Osteoblast (primary cell): ENCODE measurements at regions not wholly inside any gene's neighbourhood (a gene's known extent, or its start where the extent isn't known, plus 50 kb on each side); places are given as distances from the start of the nearest gene placed in this dataset.

Experiments
- DNase-seq: peaks from one replicate; pipeline ENCODE4 v3.0.0; 2011; ENCODE audit warnings: low spot score, mixed read lengths; ENCODE audit not compliant: insufficient read length; ENCODE audit errors: missing footprints
- H2AFZ ChIP-seq: 2 replicates; pipeline ENCODE4 v1.6.0; 2011; ENCODE audit warnings: mild to moderate bottlenecking, low read length
- H3K27ac ChIP-seq: 2 replicates; pipeline ENCODE4 v1.5.1; 2011; ENCODE audit warnings: mild to moderate bottlenecking, low read depth, low read length, moderate library complexity
- H3K27me3 ChIP-seq: 2 replicates; pipeline ENCODE4 v1.6.0; 2012; ENCODE audit warnings: mild to moderate bottlenecking, control low read depth, inconsistent platforms, low read length, moderate library complexity; ENCODE audit not compliant: insufficient read depth
- H3K36me3 ChIP-seq: 2 replicates; pipeline ENCODE4 v1.5.1; 2011; ENCODE audit warnings: mild to moderate bottlenecking, low read length, control low read depth, moderate library complexity; ENCODE audit not compliant: insufficient read depth
- H3K4me1 ChIP-seq: 2 replicates; pipeline ENCODE4 v1.5.1; 2011; ENCODE audit warnings: mild to moderate bottlenecking, low read length, control low read depth, moderate library complexity; ENCODE audit not compliant: insufficient read depth
- H3K4me2 ChIP-seq: 2 replicates; pipeline ENCODE4 v1.6.0; 2011; ENCODE audit warnings: mild to moderate bottlenecking, low read length; ENCODE audit not compliant: insufficient read depth
- H3K4me3 ChIP-seq: fragments of 200-600 bp; sonication (generic); 3 replicates; pipeline ENCODE4 v1.5.1; 2012; ENCODE audit warnings: mild to moderate bottlenecking, low read length, inconsistent platforms; ENCODE audit not compliant: insufficient read depth
- H3K79me2 ChIP-seq: 2 replicates; pipeline ENCODE4 v1.6.0; 2012; ENCODE audit warnings: mild to moderate bottlenecking, low read length, control low read depth, inconsistent platforms; ENCODE audit not compliant: insufficient read depth
- H3K9me3 ChIP-seq: 2 replicates; pipeline ENCODE4 v1.5.1; 2011; ENCODE audit warnings: low read depth, low read length, control low read depth
- H4K20me1 ChIP-seq: 2 replicates; pipeline ENCODE4 v1.6.0; 2012; ENCODE audit warnings: mild to moderate bottlenecking, low read length, control low read depth; ENCODE audit not compliant: insufficient read depth
- CTCF ChIP-seq: IDR thresholded peaks from 2 replicates; pipeline ENCODE4 v1.5.1; 2011; ENCODE audit warnings: mild to moderate bottlenecking, low read depth, low read length, moderate library complexity; ENCODE audit errors: extremely low read depth

GRCh38 chr3:194255252-194256039 lies 95.7 kb downstream of the CPN2 start:
- Histone ChIP-seq H2AFZ (no peak overlapping the region), H3K27ac (no peak overlapping the region), H3K9me3 (no peaks in the 10 kb centered on the region), H3K4me3 (no peak overlapping the region), H4K20me1 (no peaks in the 10 kb centered on the region), H3K4me2 (no peak overlapping the region), H3K36me3 (no peaks in the 10 kb centered on the region), H3K4me1 (no peaks in the 10 kb centered on the region), H3K79me2 (no peaks in the 10 kb centered on the region), H3K27me3 (peaks cover 21% of the 10 kb centered on the region)
- peak; percentile 77 for DNase-seq
- TF ChIP-seq CTCF: no peak

GRCh38 chr3:194256040-194256945 lies 94.8 kb downstream of the CPN2 start:
- no peak for TF ChIP-seq CTCF

GRCh38 chr3:194257151-194257621 lies 93.9 kb downstream of the CPN2 start:
- H3K4me3 ChIP-seq: no peak overlapping the region
- no peak for TF ChIP-seq CTCF
- peaks cover 16% of the 10 kb centered on the region for H3K27me3 ChIP-seq
- DNase-seq: no peak
- H3K36me3 ChIP-seq: no peaks in the 10 kb centered on the region
- no peak overlapping the region for H2AFZ ChIP-seq
- H3K4me1 ChIP-seq: no peaks in the 10 kb centered on the region
- no peak overlapping the region for H3K4me2 ChIP-seq
- H3K79me2 ChIP-seq: no peaks in the 10 kb centered on the region
- no peaks in the 10 kb centered on the region for H3K9me3 ChIP-seq
- H4K20me1 ChIP-seq: no peaks in the 10 kb centered on the region
- H3K27ac ChIP-seq: no peak overlapping the region

More at GRCh38 chr3:194256040-194256945, 94.8 kb downstream of the CPN2 start:
- H2AFZ ChIP-seq: no peak overlapping the region
- H3K79me2 ChIP-seq: no peaks in the 10 kb centered on the region
- no peak overlapping the region for H3K4me3 ChIP-seq
- no peaks in the 10 kb centered on the region for H3K4me1 ChIP-seq
- no peak overlapping the region for H3K4me2 ChIP-seq
- no peaks in the 10 kb centered on the region for H4K20me1 ChIP-seq
- DNase-seq: no peak
- no peaks in the 10 kb centered on the region for H3K36me3 ChIP-seq
- peaks cover 16% of the 10 kb centered on the region for H3K27me3 ChIP-seq
- no peak overlapping the region for H3K27ac ChIP-seq
- H3K9me3 ChIP-seq: no peaks in the 10 kb centered on the region
